Chondrocyte (in vitro differentiated cells): ENCODE measurements at regions not wholly inside any gene's neighbourhood (a gene's known extent, or its start where the extent isn't known, plus 50 kb on each side); places are given as distances from the start of the nearest gene placed in this dataset.

ENCODE experiments used
- DNase-seq: peaks from one replicate; pipeline ENCODE4 v3.0.0; 2021; ENCODE audit warnings: mixed read lengths, low spot score
- H3K27ac Mint-ChIP-seq: one replicate; pipeline ENCODE4 v1.8.0; 2021; ENCODE audit warnings: mild to moderate bottlenecking, moderate library complexity, mixed read lengths; ENCODE audit not compliant: unreplicated experiment
- H3K27me3 Mint-ChIP-seq: 2 replicates; pipeline ENCODE4 v1.8.0; 2021; ENCODE audit warnings: low read depth, mixed read lengths
- H3K36me3 Mint-ChIP-seq: 2 replicates; pipeline ENCODE4 v1.8.0; 2021; ENCODE audit warnings: low read depth, mixed read lengths
- H3K4me1 Mint-ChIP-seq: 2 replicates; pipeline ENCODE4 v1.8.0; 2021; ENCODE audit warnings: low read depth, mild to moderate bottlenecking, mixed read lengths
- H3K4me3 Mint-ChIP-seq: one replicate; pipeline ENCODE4 v1.8.0; 2021; ENCODE audit warnings: mild to moderate bottlenecking, moderate library complexity, mixed read lengths; ENCODE audit not compliant: unreplicated experiment
- H3K9me3 Mint-ChIP-seq: 2 replicates; pipeline ENCODE4 v1.8.0; 2021; ENCODE audit warnings: low read depth, mixed read lengths
- CTCF ChIP-seq: fragments of 200-600 bp; sonication (generic); IDR thresholded peaks from 2 replicates; pipeline ENCODE4 v1.5.0; 2021; ENCODE audit warnings: antibody characterized with exemption, mild to moderate bottlenecking, moderate library complexity

- peaks cover 22% of the 10 kb centered on the region for H3K27me3 Mint-ChIP-seq
- H3K4me1 Mint-ChIP-seq = no peaks in the 10 kb centered on the region
- H3K9me3 Mint-ChIP-seq = no peaks in the 10 kb centered on the region
- TF ChIP-seq CTCF = no peak
- no peaks in the 10 kb centered on the region for H3K36me3 Mint-ChIP-seq
- no peak overlapping the region for H3K4me3 Mint-ChIP-seq
- no peak overlapping the region for H3K27ac Mint-ChIP-seq
- no peak for DNase-seq
Measured at GRCh38 chr15:61401903-61402698, 173.0 kb upstream of the RORA start.

- no peak for TF ChIP-seq CTCF
- Mint-ChIP-seq H3K4me3 (no peak overlapping the region), H3K27ac (no peak overlapping the region), H3K36me3 (no peaks in the 10 kb centered on the region), H3K27me3 (peaks cover 11% of the 10 kb centered on the region), H3K9me3 (no peaks in the 10 kb centered on the region), H3K4me1 (no peaks in the 10 kb centered on the region)
- DNase-seq = no peak
Measured at GRCh38 chr15:61398310-61398709, 169.2 kb upstream of the RORA start.

- Mint-ChIP-seq H3K4me3 (no peak overlapping the region), H3K4me1 (no peaks in the 10 kb centered on the region), H3K27me3 (peaks cover 6% of the 10 kb centered on the region), H3K27ac (no peak overlapping the region), H3K9me3 (no peaks in the 10 kb centered on the region), H3K36me3 (no peaks in the 10 kb centered on the region)
- TF ChIP-seq CTCF = no peak
- DNase-seq = no peak
Measured at GRCh38 chr15:61396235-61396919, 167.3 kb upstream of the RORA start.

GRCh38 chr15:61393949-61394348, 164.8 kb upstream of the RORA start:
- no peak for DNase-seq

More at GRCh38 chr15:61393949-61394348, 164.8 kb upstream of the RORA start:
- Mint-ChIP-seq H3K36me3 (no peaks in the 10 kb centered on the region), H3K9me3 (no peaks in the 10 kb centered on the region), H3K27me3 (peaks cover 10% of the 10 kb centered on the region), H3K27ac (no peak overlapping the region), H3K4me1 (no peaks in the 10 kb centered on the region), H3K4me3 (no peak overlapping the region)
- no peak for TF ChIP-seq CTCF
